Stimulated activated CD4-positive, alpha-beta T cell treated with anti-CD3 and anti-CD28 coated beads, Interleukin-15, amount 100 ng/mL, for 24 hours (primary cell): ENCODE measurements at regions not wholly inside any gene's neighbourhood (a gene's known extent, or its start where the extent isn't known, plus 50 kb on each side); places are given as distances from the start of the nearest gene placed in this dataset.

Experiments
- DNase-seq: peaks from one replicate; pipeline ENCODE4 v3.0.0-alpha.2; 2020

GRCh38 chr16:6560306-6561100 is 772.1 kb upstream of the RBFOX1 start:
- no peak for DNase-seq

- DNase-seq: no peak
Measured at GRCh38 chr16:6558661-6559060, 774.0 kb upstream of the RBFOX1 start.

- no peak for DNase-seq
Measured at GRCh38 chr16:6558126-6558525, 774.5 kb upstream of the RBFOX1 start.

- no peak for DNase-seq
Measured at GRCh38 chr16:6557353-6558023, 775.2 kb upstream of the RBFOX1 start.

- DNase-seq: no peak
Measured at GRCh38 chr16:6549415-6549814, 783.2 kb upstream of the RBFOX1 start.

- DNase-seq: no peak
Measured at GRCh38 chr16:6548507-6548906, 784.1 kb upstream of the RBFOX1 start.

- DNase-seq: no peak
Measured at GRCh38 chr16:6547131-6547530, 785.5 kb upstream of the RBFOX1 start.

GRCh38 chr16:6545329-6545728 is 787.3 kb upstream of the RBFOX1 start:
- no peak for DNase-seq

- DNase-seq: no peak
Measured at GRCh38 chr16:6541267-6541666, 791.4 kb upstream of the RBFOX1 start.

- no peak for DNase-seq
Measured at GRCh38 chr16:6536411-6536810, 796.2 kb upstream of the RBFOX1 start.

GRCh38 chr16:6531067-6531466 is 801.6 kb upstream of the RBFOX1 start:
- DNase-seq: no peak

GRCh38 chr16:6528217-6528616 is 804.4 kb upstream of the RBFOX1 start:
- no peak for DNase-seq

- no peak for DNase-seq
Measured at GRCh38 chr16:6527646-6528045, 805.0 kb upstream of the RBFOX1 start.

GRCh38 chr16:6524501-6524900 is 808.1 kb upstream of the RBFOX1 start:
- DNase-seq: no peak

- no peak for DNase-seq
Measured at GRCh38 chr16:6517020-6517720, 815.5 kb upstream of the RBFOX1 start.

- no peak for DNase-seq
Measured at GRCh38 chr16:6512512-6512911, 820.1 kb upstream of the RBFOX1 start.

GRCh38 chr16:6510261-6510660 is 822.4 kb upstream of the RBFOX1 start:
- DNase-seq: no peak

- DNase-seq: no peak
Measured at GRCh38 chr16:6499413-6499812, 833.2 kb upstream of the RBFOX1 start.

GRCh38 chr16:6498858-6499257 is 833.8 kb upstream of the RBFOX1 start:
- no peak for DNase-seq

GRCh38 chr16:6496996-6497395 is 835.6 kb upstream of the RBFOX1 start:
- no peak for DNase-seq

GRCh38 chr16:6495486-6496210 is 837.0 kb upstream of the RBFOX1 start:
- DNase-seq: no peak

- no peak for DNase-seq
Measured at GRCh38 chr16:6494716-6495115, 837.9 kb upstream of the RBFOX1 start.

GRCh38 chr16:6493555-6493954 is 839.1 kb upstream of the RBFOX1 start:
- no peak for DNase-seq
